ENCODE measurements at regions not wholly inside any gene's neighbourhood (a gene's known extent, or its start where the extent isn't known, plus 50 kb on each side); places are given as distances from the start of the nearest gene placed in this dataset.

DNA sequence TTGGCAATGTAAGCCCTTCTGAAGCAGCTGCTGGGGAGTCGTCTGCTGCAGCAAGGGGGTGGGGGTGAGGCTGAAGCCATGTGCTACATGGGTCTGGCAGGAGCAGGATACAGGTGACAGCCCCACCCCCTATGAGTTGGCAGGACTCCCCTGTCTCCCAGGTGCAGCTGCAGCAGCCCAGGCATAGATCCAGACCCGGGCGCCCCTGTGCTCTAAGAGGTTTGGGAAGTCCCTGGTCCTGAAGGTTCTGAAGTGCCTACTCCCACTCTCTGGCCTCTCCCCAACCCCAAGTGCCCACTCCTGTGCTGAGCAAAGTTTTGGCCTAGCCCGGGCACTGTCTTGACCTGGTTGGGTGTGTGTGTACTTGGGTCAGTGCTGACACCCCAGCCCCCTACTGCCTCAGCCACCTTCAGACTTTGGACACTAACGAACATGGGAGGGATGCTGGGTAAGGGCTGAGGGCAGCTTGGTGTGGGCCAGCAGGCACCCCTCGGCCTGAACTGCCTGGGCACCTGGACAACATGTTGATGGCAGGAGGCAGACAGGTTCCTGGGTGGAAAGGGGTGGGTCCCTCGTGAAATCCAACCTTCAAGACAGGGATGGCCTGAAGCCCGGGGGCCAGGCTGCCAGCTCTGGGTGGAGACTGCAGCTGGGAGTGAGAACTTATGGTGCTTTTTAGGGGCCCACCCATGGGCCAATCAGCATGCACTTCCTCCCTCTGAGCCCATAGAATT lies 54.1 kb upstream of the SLITRK6 start:
- POLR2A ChIA-PET, result no interaction called here
- H3K27me3 ChIP-seq (ENCODE audit: control insufficient read depth in 1 of 2, insufficient read depth in 2 of 2, low read length in 2 of 2), result no peaks in the 10 kb centered on the region
- peaks cover 36% of the 10 kb centered on the region for H3K9me3 ChIP-seq (ENCODE audit: low read length)
- 0% methylated on average over 3 of the region's 8 CpGs for WGBS (ENCODE audit: low lambda C conversion rate)
- no peak for TF ChIP-seq BRD4 (CRISPR knock-in tag; IDR thresholded peaks at IDR 0.05)
- no peak for TF ChIP-seq ARID2 (CRISPR knock-in tag; IDR thresholded peaks at IDR 0.05; ENCODE audit: borderline replicate concordance)
- TF ChIP-seq TBL1XR1 (IDR thresholded peaks at IDR 0.05; ENCODE audit: borderline replicate concordance, low read length, partially characterized antibody), result no peak
- TF ChIP-seq ZNF33B (CRISPR knock-in tag; IDR thresholded peaks at IDR 0.05), result no peak
- TF ChIP-seq HNRNPUL1 (IDR thresholded peaks at IDR 0.05; ENCODE audit: low read depth, low read length), result no peak
- TF ChIP-seq, protein P1, sequence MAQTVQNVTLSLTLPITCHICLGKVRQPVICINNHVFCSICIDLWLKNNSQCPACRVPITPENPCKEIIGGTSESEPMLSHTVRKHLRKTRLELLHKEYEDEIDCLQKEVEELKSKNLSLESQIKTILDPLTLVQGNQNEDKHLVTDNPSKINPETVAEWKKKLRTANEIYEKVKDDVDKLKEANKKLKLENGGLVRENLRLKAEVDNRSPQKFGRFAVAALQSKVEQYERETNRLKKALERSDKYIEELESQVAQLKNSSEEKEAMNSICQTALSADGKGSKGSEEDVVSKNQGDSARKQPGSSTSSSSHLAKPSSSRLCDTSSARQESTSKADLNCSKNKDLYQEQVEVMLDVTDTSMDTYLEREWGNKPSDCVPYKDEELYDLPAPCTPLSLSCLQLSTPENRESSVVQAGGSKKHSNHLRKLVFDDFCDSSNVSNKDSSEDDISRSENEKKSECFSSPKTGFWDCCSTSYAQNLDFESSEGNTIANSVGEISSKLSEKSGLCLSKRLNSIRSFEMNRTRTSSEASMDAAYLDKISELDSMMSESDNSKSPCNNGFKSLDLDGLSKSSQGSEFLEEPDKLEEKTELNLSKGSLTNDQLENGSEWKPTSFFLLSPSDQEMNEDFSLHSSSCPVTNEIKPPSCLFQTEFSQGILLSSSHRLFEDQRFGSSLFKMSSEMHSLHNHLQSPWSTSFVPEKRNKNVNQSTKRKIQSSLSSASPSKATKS (CRISPR knock-in tag; IDR thresholded peaks at IDR 0.05), result no peak
- TF ChIP-seq SOX13 (IDR thresholded peaks at IDR 0.05), result no peak
- TF ChIP-seq SOX13 (CRISPR knock-in tag; conservative IDR thresholded peaks at IDR 0.05 in 1 of 2, IDR thresholded peaks at IDR 0.05 in 1 of 2), result no peak
- no peak for TF ChIP-seq ZNF121 (CRISPR knock-in tag; IDR thresholded peaks at IDR 0.05)
- no TSS peak for BruUV-seq (replicated peaks)
- no peak overlapping the region for H3K9ac ChIP-seq (ENCODE audit: insufficient read depth, low read depth, low read length)
- no peak overlapping the region for H2AFZ ChIP-seq (ENCODE audit: low read length)
- no peaks in the 10 kb centered on the region for H3K79me2 ChIP-seq (ENCODE audit: insufficient read depth, low read length)
- H3K36me3 ChIP-seq (replicated peaks in 1 of 2; ENCODE audit: control insufficient read depth in 1 of 2, insufficient read depth in 2 of 2, low read length in 2 of 2), result no peaks in the 10 kb centered on the region
- ATAC-seq, result no peak
- in situ Hi-C loops (cut with HindIII; ENCODE audit: extremely low pct_ligation_motif_present, low pct_unique_long_range_greater_than_20kb) (no loop called here), intact Hi-C loops (cut with micrococcal nuclease; ENCODE audit: unreplicated experiment) (no loop called here)
- no peak overlapping the region for H3K27ac ChIP-seq (ENCODE audit: extremely low read length, insufficient read depth, low read length)
- no peaks in the 10 kb centered on the region for H3K4me1 ChIP-seq (ENCODE audit: insufficient read depth, low read length)
- DNase-seq (ENCODE audit: low spot score), result no peak
- CTCF ChIA-PET (ENCODE audit: low intra/inter-chr PET ratio, low total read pairs), result no interaction called here
- H3K4me2 ChIP-seq (ENCODE audit: low read depth, low read length), result no peak overlapping the region
- no peaks in the 10 kb centered on the region for H4K20me1 ChIP-seq (ENCODE audit: insufficient read depth, low read length)
- H3K4me3 ChIP-seq (replicated peaks in 1 of 3; ENCODE audit: insufficient read depth in 1 of 3, low read depth in 2 of 3, low read length in 3 of 3), result no peak overlapping the region
- FAIRE-seq, result no peak

All from HepG2 (cell line).